PFSK-1 (cell line): ENCODE measurements at regions not wholly inside any gene's neighbourhood (a gene's known extent, or its start where the extent isn't known, plus 50 kb on each side); places are given as distances from the start of the nearest gene placed in this dataset.

Experiments
- POLR2AphosphoS5 ChIP-seq: IDR thresholded peaks from 2 replicates; pipeline ENCODE4 v1.6.1; 2012; ENCODE audit warnings: low read depth, mild to moderate bottlenecking, control low read depth, low read length, moderate library complexity
- TF ChIP-seq, protein P1 (sequence below), 2 experiments: IDR thresholded peaks; 2 replicates each; pipeline versions ENCODE4 v1.6.1 to v1.8.0; 2011 to 2012; ENCODE audit warnings: low read depth in 2 of 2, low read length in 2 of 2, control low read depth in 1 of 2, inconsistent platforms in 1 of 2, mild to moderate bottlenecking in 1 of 2, moderate library complexity in 1 of 2; ENCODE audit not compliant: insufficient read depth in 1 of 2

DNA sequence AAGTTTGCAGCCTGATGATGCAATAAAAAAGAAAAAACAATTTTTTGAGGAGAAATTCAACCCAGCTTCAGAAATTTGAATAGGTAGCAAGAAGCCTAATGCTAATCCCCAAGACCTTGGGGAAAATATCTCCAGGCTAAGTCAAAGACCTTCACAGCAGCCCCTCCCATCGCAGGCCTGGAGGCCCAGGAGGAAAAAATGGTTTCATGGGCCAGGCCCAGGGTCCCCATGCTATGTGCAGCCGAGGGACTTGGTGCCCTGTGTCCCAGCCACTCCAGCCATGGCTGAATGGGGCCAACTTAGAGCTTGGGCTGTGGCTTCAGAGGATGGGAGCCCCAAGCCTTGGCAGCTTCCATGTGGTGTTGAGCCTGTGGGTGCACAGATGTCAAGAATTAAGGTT, 210.3 kb downstream of the SUCLA2 start:
- no peak for TF ChIP-seq POLR2AphosphoS5
- TF ChIP-seq, protein P1, sequence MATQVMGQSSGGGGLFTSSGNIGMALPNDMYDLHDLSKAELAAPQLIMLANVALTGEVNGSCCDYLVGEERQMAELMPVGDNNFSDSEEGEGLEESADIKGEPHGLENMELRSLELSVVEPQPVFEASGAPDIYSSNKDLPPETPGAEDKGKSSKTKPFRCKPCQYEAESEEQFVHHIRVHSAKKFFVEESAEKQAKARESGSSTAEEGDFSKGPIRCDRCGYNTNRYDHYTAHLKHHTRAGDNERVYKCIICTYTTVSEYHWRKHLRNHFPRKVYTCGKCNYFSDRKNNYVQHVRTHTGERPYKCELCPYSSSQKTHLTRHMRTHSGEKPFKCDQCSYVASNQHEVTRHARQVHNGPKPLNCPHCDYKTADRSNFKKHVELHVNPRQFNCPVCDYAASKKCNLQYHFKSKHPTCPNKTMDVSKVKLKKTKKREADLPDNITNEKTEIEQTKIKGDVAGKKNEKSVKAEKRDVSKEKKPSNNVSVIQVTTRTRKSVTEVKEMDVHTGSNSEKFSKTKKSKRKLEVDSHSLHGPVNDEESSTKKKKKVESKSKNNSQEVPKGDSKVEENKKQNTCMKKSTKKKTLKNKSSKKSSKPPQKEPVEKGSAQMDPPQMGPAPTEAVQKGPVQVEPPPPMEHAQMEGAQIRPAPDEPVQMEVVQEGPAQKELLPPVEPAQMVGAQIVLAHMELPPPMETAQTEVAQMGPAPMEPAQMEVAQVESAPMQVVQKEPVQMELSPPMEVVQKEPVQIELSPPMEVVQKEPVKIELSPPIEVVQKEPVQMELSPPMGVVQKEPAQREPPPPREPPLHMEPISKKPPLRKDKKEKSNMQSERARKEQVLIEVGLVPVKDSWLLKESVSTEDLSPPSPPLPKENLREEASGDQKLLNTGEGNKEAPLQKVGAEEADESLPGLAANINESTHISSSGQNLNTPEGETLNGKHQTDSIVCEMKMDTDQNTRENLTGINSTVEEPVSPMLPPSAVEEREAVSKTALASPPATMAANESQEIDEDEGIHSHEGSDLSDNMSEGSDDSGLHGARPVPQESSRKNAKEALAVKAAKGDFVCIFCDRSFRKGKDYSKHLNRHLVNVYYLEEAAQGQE (IDR thresholded peaks at IDR 0.05; ENCODE audit: insufficient read depth in 1 of 2, low read depth in 2 of 2, low read length in 2 of 2): no peak
